Neutrophil (primary cell): ENCODE measurements at regions not wholly inside any gene's neighbourhood (a gene's known extent, or its start where the extent isn't known, plus 50 kb on each side); places are given as distances from the start of the nearest gene placed in this dataset.

Source experiments
- H3K27ac ChIP-seq: fragments of 200-600 bp; sonication (generic); 2 replicates; pipeline ENCODE4 v1.5.1; 2016; ENCODE audit warnings: mild to moderate bottlenecking, moderate library complexity
- H3K27me3 ChIP-seq: fragments of 200-600 bp; sonication (generic); 2 replicates; pipeline ENCODE4 v1.6.0; 2016; ENCODE audit warnings: mild to moderate bottlenecking
- H3K36me3 ChIP-seq: fragments of 200-600 bp; sonication (generic); 2 replicates; pipeline ENCODE4 v1.5.1; 2017
- H3K4me1 ChIP-seq, 2 experiments: fragments of 200-600 bp in 1 of 2; sonication (generic) in 1 of 2; 1 replicate in 1 of 2; 2 replicates in 1 of 2; pipeline versions ENCODE4 v1.5.1 to v1.6.1; 2013 to 2016; ENCODE audit warnings: low read depth in 1 of 2, low read length in 1 of 2, mild to moderate bottlenecking in 1 of 2, moderate library complexity in 1 of 2; ENCODE audit not compliant: control insufficient read depth in 1 of 2, insufficient read depth in 1 of 2
- H3K4me3 ChIP-seq, 2 experiments: fragments of 200-600 bp in 1 of 2; sonication (generic) in 1 of 2; 1 replicate in 1 of 2; 2 replicates in 1 of 2; pipeline ENCODE4 v1.5.1; 2013 to 2016; ENCODE audit warnings: low read depth in 1 of 2, low read length in 1 of 2, mild to moderate bottlenecking in 1 of 2, moderate library complexity in 1 of 2
- H3K9me3 ChIP-seq: fragments of 200-600 bp; sonication (generic); 2 replicates; pipeline ENCODE4 v1.5.1; 2016
- CTCF ChIP-seq: fragments of 200-600 bp; sonication (generic); IDR thresholded peaks from 2 replicates; pipeline ENCODE4 v1.5.1; 2016; ENCODE audit warnings: antibody characterized with exemption

DNA sequence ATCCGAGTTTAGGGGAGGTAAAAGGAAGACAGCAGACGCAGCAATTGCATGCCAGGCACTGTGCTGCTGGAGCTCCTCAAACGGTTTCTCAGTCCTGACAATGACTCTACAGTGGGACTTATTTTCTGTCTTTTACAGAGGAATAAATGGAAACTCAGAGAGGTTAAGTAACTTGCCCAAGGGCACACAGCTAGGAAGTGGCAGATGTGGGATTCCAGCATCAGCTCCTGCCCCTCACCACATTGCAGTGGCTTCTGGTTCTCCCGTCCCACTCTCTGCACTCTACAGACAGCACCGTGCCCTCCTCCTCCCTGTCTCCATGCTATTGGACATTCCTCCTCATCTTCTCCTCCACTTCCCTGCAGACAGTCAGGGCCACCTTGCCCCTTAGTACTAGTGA, 74.2 kb upstream of the KSR1 start:
- Histone ChIP-seq H3K27ac (no peak overlapping the region), H3K4me3 (no peak overlapping the region), H3K36me3 (no peaks in the 10 kb centered on the region), H3K27me3 (peaks cover 17% of the 10 kb centered on the region), H3K9me3 (no peaks in the 10 kb centered on the region), H3K4me1 (no peaks in the 10 kb centered on the region)
- TF ChIP-seq CTCF = no peak

GRCh38 chr17:27384261-27384701, 72.0 kb upstream of the KSR1 start:
- no peaks in the 10 kb centered on the region for H3K9me3 ChIP-seq
- no peak overlapping the region for H3K4me3 ChIP-seq
- H3K27me3 ChIP-seq = peaks cover 17% of the 10 kb centered on the region
- no peak overlapping the region for H3K27ac ChIP-seq
- H3K4me1 ChIP-seq = no peaks in the 10 kb centered on the region
- H3K36me3 ChIP-seq = no peaks in the 10 kb centered on the region
- no peak for TF ChIP-seq CTCF

- H3K36me3 ChIP-seq = no peaks in the 10 kb centered on the region
- H3K27me3 ChIP-seq = peaks cover 13% of the 10 kb centered on the region
- no peak for TF ChIP-seq CTCF
- H3K27ac ChIP-seq = no peak overlapping the region
- no peak overlapping the region for H3K4me3 ChIP-seq
- no peaks in the 10 kb centered on the region for H3K9me3 ChIP-seq
- H3K4me1 ChIP-seq = no peaks in the 10 kb centered on the region
Measured at GRCh38 chr17:27384726-27385125, 71.5 kb upstream of the KSR1 start.

GRCh38 chr17:27385626-27386025, 70.6 kb upstream of the KSR1 start:
- no peak for TF ChIP-seq CTCF
- Histone ChIP-seq H3K4me1 (no peaks in the 10 kb centered on the region), H3K4me3 (no peak overlapping the region), H3K27ac (no peak overlapping the region), H3K36me3 (no peaks in the 10 kb centered on the region), H3K9me3 (no peaks in the 10 kb centered on the region), H3K27me3 (peaks cover 4% of the 10 kb centered on the region)

- Histone ChIP-seq H3K9me3 (no peaks in the 10 kb centered on the region), H3K4me3 (no peak overlapping the region), H3K4me1 (no peaks in the 10 kb centered on the region), H3K27ac (no peak overlapping the region), H3K36me3 (no peaks in the 10 kb centered on the region), H3K27me3 (no peaks in the 10 kb centered on the region)
- no peak for TF ChIP-seq CTCF
Measured at GRCh38 chr17:27386206-27387075, 69.8 kb upstream of the KSR1 start.
